Stomach (tissue), 4 donors: ENCODE measurements at regions not wholly inside any gene's neighbourhood (a gene's known extent, or its start where the extent isn't known, plus 50 kb on each side); places are given as distances from the start of the nearest gene placed in this dataset.

ENCODE experiments used
- EP300 ChIP-seq: sonication (generic); formaldehyde crosslinking; IDR thresholded peaks from one replicate; pipeline ENCODE4 v1.6.1; 2017; ENCODE audit warnings: antibody characterized with exemption
- TF ChIP-seq, protein P1 (sequence below), 7 experiments: fragments of 450-650 bp in 4 of 7; fragments of 200-600 bp in 3 of 7; sonication (generic) in 3 of 7; IDR thresholded peaks; one replicate each; pipeline ENCODE4 v1.5.1; 2016 to 2019; ENCODE audit warnings: antibody characterized with exemption in 7 of 7, control low read depth in 2 of 7, mild to moderate bottlenecking in 1 of 7

DNA sequence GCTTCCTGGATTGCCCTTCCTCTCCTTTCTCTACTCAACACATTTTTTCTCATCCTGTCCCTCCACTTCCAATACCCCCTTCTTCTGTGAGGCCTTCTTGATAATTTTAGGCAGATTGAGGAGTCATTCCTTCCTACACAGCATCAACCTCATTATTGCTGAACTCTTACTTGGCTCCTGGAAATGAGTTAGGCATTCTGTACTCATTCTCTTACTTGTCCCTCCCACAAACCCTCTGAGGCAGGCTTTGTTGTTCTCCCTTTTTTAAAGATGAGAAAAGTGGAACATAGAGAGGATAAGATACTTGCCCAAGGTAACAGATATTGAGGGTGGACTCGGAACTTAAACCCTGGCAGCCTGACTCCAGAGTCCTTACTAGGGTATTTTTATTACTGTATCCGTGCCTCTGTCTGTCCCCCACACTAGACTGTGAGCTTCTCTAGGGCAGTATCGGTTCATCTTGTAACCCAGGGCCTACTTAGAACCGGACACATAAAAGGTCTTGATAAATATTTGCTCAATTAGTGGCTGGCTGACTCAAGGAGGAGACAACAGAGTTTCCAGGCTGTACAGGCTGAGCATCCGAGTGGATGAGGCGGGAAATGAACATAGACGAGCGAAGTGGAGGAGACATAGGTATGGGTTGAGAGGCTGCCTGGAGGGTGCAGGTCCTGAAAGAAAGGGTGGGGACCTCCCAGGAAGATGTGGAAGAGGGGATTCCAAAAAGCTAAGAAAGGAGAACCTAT lies 148.7 kb upstream of the ATP2B2 start:
- TF ChIP-seq, protein P1, sequence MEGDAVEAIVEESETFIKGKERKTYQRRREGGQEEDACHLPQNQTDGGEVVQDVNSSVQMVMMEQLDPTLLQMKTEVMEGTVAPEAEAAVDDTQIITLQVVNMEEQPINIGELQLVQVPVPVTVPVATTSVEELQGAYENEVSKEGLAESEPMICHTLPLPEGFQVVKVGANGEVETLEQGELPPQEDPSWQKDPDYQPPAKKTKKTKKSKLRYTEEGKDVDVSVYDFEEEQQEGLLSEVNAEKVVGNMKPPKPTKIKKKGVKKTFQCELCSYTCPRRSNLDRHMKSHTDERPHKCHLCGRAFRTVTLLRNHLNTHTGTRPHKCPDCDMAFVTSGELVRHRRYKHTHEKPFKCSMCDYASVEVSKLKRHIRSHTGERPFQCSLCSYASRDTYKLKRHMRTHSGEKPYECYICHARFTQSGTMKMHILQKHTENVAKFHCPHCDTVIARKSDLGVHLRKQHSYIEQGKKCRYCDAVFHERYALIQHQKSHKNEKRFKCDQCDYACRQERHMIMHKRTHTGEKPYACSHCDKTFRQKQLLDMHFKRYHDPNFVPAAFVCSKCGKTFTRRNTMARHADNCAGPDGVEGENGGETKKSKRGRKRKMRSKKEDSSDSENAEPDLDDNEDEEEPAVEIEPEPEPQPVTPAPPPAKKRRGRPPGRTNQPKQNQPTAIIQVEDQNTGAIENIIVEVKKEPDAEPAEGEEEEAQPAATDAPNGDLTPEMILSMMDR (IDR thresholded peaks at IDR 0.05): no peak
- no peak for TF ChIP-seq EP300
